ENCODE measurements at regions not wholly inside any gene's neighbourhood (a gene's known extent, or its start where the extent isn't known, plus 50 kb on each side); places are given as distances from the start of the nearest gene placed in this dataset.

- WGBS, 2 experiments (ENCODE audit: extremely low coverage in 2 of 2, insufficient read length in 1 of 2) = no CpG with 5 or more reads among the region's 4 CpGs
- H3K14ac ChIP-seq (replicated peaks; ENCODE audit: low read depth, low read length) = no peak overlapping the region
- no peak overlapping the region for H4K8ac ChIP-seq (ENCODE audit: low read depth in 2 of 2, low read length in 2 of 2)
- H2BK15ac ChIP-seq (ENCODE audit: low read depth, low read length) = no peak overlapping the region
- H3K4me3 ChIP-seq (ENCODE audit: insufficient read depth, low read depth, low read length) = no peak overlapping the region
- H3K9me3 ChIP-seq (ENCODE audit: control insufficient read depth, insufficient read depth, low read length) = 0 out of 2 replicates have a peak, but pooled peaks cover 2% of the 10 kb centered on the region
- no peak overlapping the region for H2AFZ ChIP-seq (replicated peaks; ENCODE audit: low read length, poor library complexity)
- H3K9me1 ChIP-seq (ENCODE audit: insufficient read depth, low read length) = no peaks in the 10 kb centered on the region
- ChIA-PET CTCF (no interaction called here), POLR2A (ENCODE audit: unreplicated experiment) (no interaction called here)
- H3K36me3 ChIP-seq (ENCODE audit: control insufficient read depth, insufficient read depth, low read length) = no peaks in the 10 kb centered on the region
- no peak overlapping the region for H3K4ac ChIP-seq (ENCODE audit: low read depth, low read length)
- H2BK5ac ChIP-seq (ENCODE audit: low read depth, low read length, poor library complexity, severe bottlenecking) = no peak overlapping the region
- no peak for TF ChIP-seq BHLHE40 (IDR thresholded peaks at IDR 0.05; ENCODE audit: low read depth, low read length)
- TF ChIP-seq CHD1 (IDR thresholded peaks at IDR 0.05; ENCODE audit: low read depth, low read length) = no peak
- no peak for TF ChIP-seq FOS (IDR thresholded peaks at IDR 0.05; ENCODE audit: low read depth, low read length)
- TF ChIP-seq SMC3 (IDR thresholded peaks at IDR 0.05; ENCODE audit: low read depth, low read length) = peak; percentile 39
- TF ChIP-seq RAD21 (IDR thresholded peaks at IDR 0.05; ENCODE audit: low read length) = peak; percentile 51
- no peak for TF ChIP-seq MXI1 (IDR thresholded peaks at IDR 0.05; ENCODE audit: borderline replicate concordance, low read depth, low read length)
- TF ChIP-seq RFX5 (IDR thresholded peaks at IDR 0.05; ENCODE audit: low read depth, low read length) = no peak
- no peak for TF ChIP-seq RCOR1 (IDR thresholded peaks at IDR 0.05; ENCODE audit: insufficient replicate concordance, low read length)
- no peak for TF ChIP-seq NFE2L2 (IDR thresholded peaks at IDR 0.05; ENCODE audit: low read depth, low read length)
- no peak for TF ChIP-seq CEBPB (IDR thresholded peaks at IDR 0.05; ENCODE audit: low read depth, low read length)
- TF ChIP-seq USF2 (IDR thresholded peaks at IDR 0.05; ENCODE audit: low read depth, low read length) = no peak
- no peak for TF ChIP-seq ELK1 (IDR thresholded peaks at IDR 0.05; ENCODE audit: borderline replicate concordance, low read depth, low read length)
- peak; percentile 62 for TF ChIP-seq CTCF (conservative IDR thresholded peaks at IDR 0.05; ENCODE audit: low read depth, low read length)
- no peak for TF ChIP-seq MAZ (IDR thresholded peaks at IDR 0.05; ENCODE audit: borderline replicate concordance, low read depth, low read length)
- no peak overlapping the region for H2BK20ac ChIP-seq (ENCODE audit: low read depth, low read length)
- H3K18ac ChIP-seq (ENCODE audit: low read depth, low read length) = no peak overlapping the region
- no peak overlapping the region for H4K5ac ChIP-seq (ENCODE audit: low read depth, low read length)
- no peaks in the 10 kb centered on the region for H3K27me3 ChIP-seq (ENCODE audit: control insufficient read depth, insufficient read depth, low read length)
- H3K79me1 ChIP-seq (ENCODE audit: low read depth in 1 of 2, low read length in 2 of 2) = no peaks in the 10 kb centered on the region
- no peak overlapping the region for H4K91ac ChIP-seq (ENCODE audit: insufficient read depth, low read depth, low read length)
- no peak overlapping the region for H3K23ac ChIP-seq (ENCODE audit: low read depth, low read length)
- no peak overlapping the region for H2BK120ac ChIP-seq (ENCODE audit: low read depth, low read length)
- no peak overlapping the region for H2AK9ac ChIP-seq (replicated peaks; ENCODE audit: low read depth, low read length, poor library complexity)
- ATAC-seq (ENCODE audit: low read depth) (peak; percentile 95), DNase-seq (peak; percentile 66)
- H2AK5ac ChIP-seq (ENCODE audit: low read depth, low read length) = no peak overlapping the region
- intact Hi-C loops (cut with micrococcal nuclease) = no loop called here
- in situ Hi-C loops (cut with MboI; ENCODE audit: low sequenced_read_pairs) = no loop called here
- no peak overlapping the region for H3K56ac ChIP-seq (ENCODE audit: extremely low read depth, insufficient read depth, low read length)
- H3K27ac ChIP-seq (ENCODE audit: insufficient read depth, low read length) = no peak overlapping the region
- no peak overlapping the region for H3K4me2 ChIP-seq (ENCODE audit: low read depth, low read length)
- no peaks in the 10 kb centered on the region for H4K20me1 ChIP-seq (ENCODE audit: insufficient read depth, low read length)
- dilution Hi-C loops (cut with HindIII; ENCODE audit: low sequenced_read_pairs, unreplicated experiment) = no loop called here
- no peaks in the 10 kb centered on the region for H3K4me1 ChIP-seq (ENCODE audit: control insufficient read depth, insufficient read depth, low read length)
- no peak overlapping the region for H3K9ac ChIP-seq (ENCODE audit: low read depth, low read length)
- BruUV-seq (replicated peaks) = no TSS peak
Observed at GRCh38 chr4:112075129-112075753, 70.0 kb upstream of the FAM241A start.

All from IMR-90 (cell line).